HEK293 (cell line): ENCODE measurements at regions not wholly inside any gene's neighbourhood (a gene's known extent, or its start where the extent isn't known, plus 50 kb on each side); places are given as distances from the start of the nearest gene placed in this dataset.

ENCODE experiments used
- CTCF ChIA-PET: fragments of 350-600 bp; formaldehyde crosslinking; extraction: SDS; loops from one replicate; lab custom pipeline; 2021; ENCODE audit warnings: antibody characterized with exemption; lab: Yijun Ruan, JAX
- POLR2A ChIA-PET: fragments of 300-600 bp; formaldehyde crosslinking; extraction: SDS; loops from one replicate; lab custom pipeline; 2020; ENCODE audit warnings: antibody characterized with exemption, inconsistent platforms; lab: Yijun Ruan, JAX
- H3K27ac ChIP-seq: fragments of 200-500 bp; sonication (Bioruptor generic); 2 replicates; pipeline ENCODE4 v1.5.1; 2014; ENCODE audit warnings: low read depth, low read length, control low read depth, inconsistent platforms; ENCODE audit errors: extremely low read depth
- H3K36me3 ChIP-seq, 2 experiments: fragments of 200-500 bp in 1 of 2; sonication (Bioruptor generic) in 1 of 2; 1 replicate in 1 of 2; 2 replicates in 1 of 2; pipeline ENCODE4 v1.5.1; 2014 to 2017; ENCODE audit warnings: inconsistent platforms in 2 of 2, low read length in 2 of 2; ENCODE audit not compliant: control insufficient read depth in 2 of 2, insufficient read depth in 1 of 2
- H3K4me1 ChIP-seq: fragments of 200-500 bp; sonication (Bioruptor generic); 2 replicates; pipeline ENCODE4 v1.5.1; 2014; ENCODE audit warnings: mild to moderate bottlenecking, low read length, inconsistent platforms; ENCODE audit not compliant: control insufficient read depth, insufficient read depth
- H3K4me3 ChIP-seq: 2 replicates; pipeline ENCODE4 v1.5.1; 2011; ENCODE audit warnings: low read depth, mild to moderate bottlenecking, control low read depth, low read length, moderate library complexity
- H3K9me3 ChIP-seq: fragments of 200-500 bp; sonication (Bioruptor generic); 2 replicates; pipeline ENCODE4 v1.5.1; 2014; ENCODE audit warnings: low read depth, low read length, inconsistent platforms; ENCODE audit not compliant: control insufficient read depth, insufficient read depth
- GLI2 ChIP-seq: fragments of 450-650 bp; formaldehyde crosslinking; IDR thresholded peaks from 2 replicates; pipeline ENCODE4; 2017; ENCODE audit warnings: missing biosample characterization, missing genetic modification characterization, low read depth, borderline replicate concordance
- HOXC10 ChIP-seq: sonication (generic); formaldehyde crosslinking; IDR thresholded peaks from 2 replicates; pipeline ENCODE4 v1.8.1; 2023; ENCODE audit warnings: mild to moderate bottlenecking, missing genetic modification reagents
- INSM2 ChIP-seq: fragments of 450-650 bp; formaldehyde crosslinking; IDR thresholded peaks from 2 replicates; pipeline ENCODE4 v1.5.1; 2016; ENCODE audit warnings: missing biosample characterization, missing genetic modification characterization
- KLF10 ChIP-seq: fragments of 450-650 bp; IDR thresholded peaks from 2 replicates; pipeline ENCODE4 v1.5.1; 2018; ENCODE audit warnings: missing biosample characterization, mild to moderate bottlenecking, missing genetic modification characterization
- PRDM2 ChIP-seq: fragments of 450-650 bp; formaldehyde crosslinking; IDR thresholded peaks from 2 replicates; pipeline ENCODE4 v1.5.1; 2016; ENCODE audit warnings: missing biosample characterization, missing genetic modification characterization, borderline replicate concordance
- TSHZ1 ChIP-seq: fragments of 450-650 bp; formaldehyde crosslinking; IDR thresholded peaks from 2 replicates; pipeline ENCODE4 v1.5.1; 2016; ENCODE audit warnings: missing biosample characterization, missing genetic modification characterization, borderline replicate concordance
- ZBTB20 ChIP-seq: fragments of 450-650 bp; formaldehyde crosslinking; IDR thresholded peaks from 2 replicates; pipeline ENCODE4 v1.5.1; 2016; ENCODE audit warnings: missing biosample characterization, missing genetic modification characterization
- ZNF140 ChIP-seq: fragments of 450-650 bp; formaldehyde crosslinking; IDR thresholded peaks from 2 replicates; pipeline ENCODE4 v1.5.1; 2016; ENCODE audit warnings: missing biosample characterization, missing genetic modification characterization
- ZNF302 ChIP-seq: fragments of 450-650 bp; formaldehyde crosslinking; IDR thresholded peaks from 2 replicates; pipeline ENCODE4 v1.5.1; 2016; ENCODE audit warnings: missing biosample characterization, missing genetic modification characterization, low read depth
- ZNF37A ChIP-seq: fragments of 450-650 bp; IDR thresholded peaks from 2 replicates; pipeline ENCODE4 v1.5.1; 2018; ENCODE audit warnings: missing biosample characterization, missing genetic modification characterization
- ZNF449 ChIP-seq: fragments of 450-650 bp; formaldehyde crosslinking; IDR thresholded peaks from 2 replicates; pipeline ENCODE4 v1.5.1; 2017; ENCODE audit warnings: missing biosample characterization, mild to moderate bottlenecking, missing genetic modification characterization, moderate library complexity
- ZNF513 ChIP-seq: fragments of 450-650 bp; IDR thresholded peaks from 2 replicates; pipeline ENCODE4 v1.5.1; 2018; ENCODE audit warnings: missing biosample characterization, missing genetic modification characterization
- ZNF639 ChIP-seq: fragments of 450-650 bp; formaldehyde crosslinking; IDR thresholded peaks from 2 replicates; pipeline ENCODE4 v1.5.1; 2016; ENCODE audit warnings: missing biosample characterization, missing genetic modification characterization
- ZNF768 ChIP-seq: fragments of 450-650 bp; formaldehyde crosslinking; IDR thresholded peaks from 2 replicates; pipeline ENCODE4 v1.5.1; 2018; ENCODE audit warnings: missing biosample characterization, mild to moderate bottlenecking, missing genetic modification characterization
- ZSCAN4 ChIP-seq: fragments of 450-650 bp; formaldehyde crosslinking; IDR thresholded peaks from 2 replicates; pipeline ENCODE4 v1.5.1; 2017; ENCODE audit warnings: missing biosample characterization, missing genetic modification characterization

GRCh38 chr1:236334893-236335545 lies 53.3 kb upstream of the ERO1B start:
- Histone ChIP-seq H3K36me3 (no peaks in the 10 kb centered on the region), H3K27ac (no peak overlapping the region), H3K4me3 (no peak overlapping the region), H3K4me1 (no peaks in the 10 kb centered on the region), H3K9me3 (no peaks in the 10 kb centered on the region)
- no peak for TF ChIP-seq ZNF302 (tag by site-specific recombination)
- no peak for TF ChIP-seq PRDM2 (tag by site-specific recombination)
- no peak for TF ChIP-seq KLF10 (tag by site-specific recombination)
- TF ChIP-seq ZBTB20 (tag by site-specific recombination): no peak
- no peak for TF ChIP-seq ZNF639 (tag by site-specific recombination)
- no peak for TF ChIP-seq INSM2
- no peak for TF ChIP-seq TSHZ1 (tag by site-specific recombination)
- no peak for TF ChIP-seq ZNF768 (tag by site-specific recombination)
- TF ChIP-seq HOXC10: no peak
- no peak for TF ChIP-seq ZNF140
- TF ChIP-seq GLI2 (tag by site-specific recombination): no peak
- no peak for TF ChIP-seq ZNF449 (tag by site-specific recombination)
- TF ChIP-seq ZSCAN4: no peak
- TF ChIP-seq ZNF37A (tag by site-specific recombination): no peak
- TF ChIP-seq ZNF513 (tag by site-specific recombination): no peak
- ChIA-PET CTCF (interaction anchor here (0.8 kb wide), 1 partner anchor 11 kb away, joined by 3 read pairs; no protein-coding TSS in a partner anchor), POLR2A (interaction anchor here (0.6 kb wide), 1 partner anchor 15 kb away, joined by 4 read pairs; no protein-coding TSS in a partner anchor)
